NCI-H1694 (cell line): ENCODE measurements at regions not wholly inside any gene's neighbourhood (a gene's known extent, or its start where the extent isn't known, plus 50 kb on each side); places are given as distances from the start of the nearest gene placed in this dataset.
A peak's percentile ranks its signal among the peaks of the same experiment; 100 is the strongest.

Experiments used
- DNase-seq: peaks from one replicate; lab custom pipeline; 2025; lab: John Stamatoyannopoulos, UW

DNA sequence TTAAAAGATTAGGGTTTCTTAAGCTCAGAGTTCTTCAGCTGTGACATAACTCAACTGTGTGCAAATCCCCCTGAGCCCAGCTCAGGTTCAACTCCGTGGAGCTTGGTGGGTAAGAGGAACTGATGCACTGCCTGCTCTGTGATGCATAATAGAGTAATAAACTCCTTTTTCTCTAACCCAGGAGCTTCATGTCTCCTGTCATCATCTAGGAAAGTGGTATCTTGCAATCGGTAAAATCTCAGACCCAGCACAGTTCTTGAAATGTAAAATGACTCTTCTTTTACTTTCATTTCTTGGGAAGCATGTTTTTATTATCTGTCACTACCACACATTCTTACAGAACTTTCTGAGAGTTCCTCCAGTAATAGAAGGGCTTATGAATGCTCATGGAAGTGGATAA is 123.8 kb upstream of the PCDH9 start:
- DNase-seq = no peak

DNA sequence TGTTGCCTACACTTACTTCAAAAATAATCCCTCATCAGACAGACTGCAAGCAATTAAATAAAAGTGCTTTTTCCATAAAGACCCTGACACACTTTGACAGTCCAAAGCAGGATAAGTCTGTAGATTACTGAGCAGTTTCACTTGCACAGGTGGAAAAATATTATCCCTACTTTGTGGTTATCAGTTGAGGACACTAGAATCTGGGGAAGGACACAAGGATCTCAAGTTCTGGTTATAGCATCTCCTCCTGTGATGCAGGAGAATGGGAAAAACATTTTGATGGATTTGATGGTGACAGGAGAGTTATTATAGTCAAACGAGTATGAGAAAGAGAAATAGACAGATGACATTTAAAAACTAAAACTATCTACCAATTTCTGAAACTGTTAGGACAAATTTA is 122.9 kb upstream of the PCDH9 start:
- DNase-seq = no peak

DNA sequence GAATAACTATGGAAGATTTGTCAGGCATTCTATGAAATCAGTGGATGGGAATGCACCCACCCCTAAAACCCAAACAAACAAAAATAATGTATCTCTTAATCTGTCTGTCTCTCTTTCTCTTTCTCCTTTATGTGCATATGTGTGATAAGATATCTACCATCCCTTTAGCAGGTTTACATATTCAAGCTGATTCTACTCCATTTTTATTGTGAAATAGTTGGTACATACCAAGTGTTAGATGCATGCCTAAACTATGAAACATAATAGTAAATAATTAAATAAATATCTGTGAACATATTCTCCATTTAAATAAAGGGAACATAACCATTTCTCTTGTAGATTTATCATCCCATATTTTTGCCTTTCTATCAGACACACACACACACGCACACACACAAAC is 121.8 kb upstream of the PCDH9 start:
- DNase-seq = no peak

DNA sequence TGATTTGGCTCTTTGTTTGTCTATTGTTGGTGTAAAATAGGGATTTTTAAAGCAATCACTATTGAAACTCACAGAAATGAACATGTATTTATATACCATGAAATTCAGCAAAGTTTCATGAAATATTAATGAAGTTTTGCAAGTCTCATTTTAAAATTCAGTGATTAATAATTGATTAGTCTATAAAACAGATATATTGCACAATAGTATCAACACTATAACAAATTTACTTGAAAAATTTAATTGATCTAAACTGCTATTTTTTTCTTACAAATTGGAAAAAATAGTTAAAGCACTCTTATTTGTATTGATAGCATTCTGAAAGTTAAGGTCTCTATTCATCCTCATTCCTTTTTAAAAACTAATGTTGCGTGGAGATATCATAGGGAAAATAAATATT is 121.0 kb upstream of the PCDH9 start:
- no peak for DNase-seq

DNA sequence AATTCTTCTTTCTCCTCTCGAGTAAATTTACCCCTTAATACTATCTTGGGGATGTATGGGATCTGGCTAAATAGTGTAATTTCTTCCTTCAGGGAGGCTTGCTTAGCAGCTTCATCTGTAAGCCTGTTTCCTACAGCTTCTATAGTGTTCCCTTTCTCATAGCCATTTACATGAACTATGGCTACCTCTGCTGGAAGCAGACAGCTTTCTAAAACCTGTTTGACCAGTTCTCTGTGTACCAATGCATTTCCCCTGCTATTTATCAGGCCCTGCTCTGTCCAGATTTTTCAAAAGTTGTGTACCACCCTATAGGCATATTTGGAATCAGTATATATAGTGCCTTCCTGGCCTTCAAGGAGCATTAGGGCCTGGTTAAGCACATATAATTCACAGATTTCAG is 113.6 kb upstream of the PCDH9 start:
- no peak for DNase-seq

DNA sequence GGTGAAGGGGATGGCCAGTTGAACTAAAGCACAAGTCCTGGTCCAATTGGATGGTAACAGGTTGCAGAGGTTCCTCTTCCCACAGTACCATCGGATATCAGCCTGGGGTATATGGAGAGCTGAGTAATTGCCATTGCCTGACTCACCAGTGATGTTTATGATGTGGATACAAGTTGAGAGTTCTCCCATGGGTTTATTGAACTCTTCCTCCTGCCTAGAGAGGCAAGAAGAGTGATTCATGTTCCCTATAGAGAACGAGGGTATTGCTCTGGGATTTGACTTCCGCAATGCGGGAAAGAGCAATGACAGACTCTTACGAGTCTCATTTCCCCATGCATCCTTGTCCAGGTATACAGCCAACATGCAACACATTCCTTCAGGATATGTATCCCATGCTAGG is 111.3 kb upstream of the PCDH9 start:
- DNase-seq = no peak

DNA sequence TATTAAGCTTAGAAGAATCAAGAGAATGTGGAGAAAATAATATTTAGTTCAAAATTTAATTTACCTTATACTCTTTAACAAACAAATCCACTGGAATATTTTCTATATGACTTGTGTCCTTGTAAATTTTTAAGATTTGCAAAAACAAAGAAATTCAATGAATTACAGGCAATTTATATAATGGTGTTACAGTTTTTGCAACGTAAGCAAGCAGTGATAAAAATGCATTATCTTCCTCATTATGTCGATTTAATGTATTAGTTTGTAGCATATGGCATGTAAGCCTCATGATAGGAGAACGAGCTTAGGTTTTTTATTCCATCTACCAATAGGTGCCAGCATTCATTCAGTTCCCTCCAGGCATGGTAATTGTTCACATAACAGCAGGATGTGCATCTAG is 100.0 kb upstream of the PCDH9 start:
- no peak for DNase-seq

DNA sequence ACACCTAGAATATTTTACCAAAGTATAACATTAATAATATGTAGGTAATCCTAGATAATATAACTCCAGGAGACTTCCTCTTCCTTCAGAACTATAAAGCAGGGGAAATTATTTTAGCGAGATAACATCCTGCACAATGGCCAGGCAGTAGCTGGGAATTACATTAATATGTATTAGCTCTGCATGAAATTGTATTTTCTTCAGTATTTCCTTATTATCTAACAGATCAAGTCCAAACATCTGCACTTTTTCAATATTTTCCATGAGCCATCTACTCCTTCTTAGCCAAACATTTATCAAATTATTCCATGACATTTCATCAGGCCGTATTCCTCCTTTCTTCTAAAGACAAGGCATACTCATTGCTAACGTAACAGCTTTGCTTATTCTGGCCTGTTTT is 98.8 kb upstream of the PCDH9 start:
- DNase-seq = no peak

DNA sequence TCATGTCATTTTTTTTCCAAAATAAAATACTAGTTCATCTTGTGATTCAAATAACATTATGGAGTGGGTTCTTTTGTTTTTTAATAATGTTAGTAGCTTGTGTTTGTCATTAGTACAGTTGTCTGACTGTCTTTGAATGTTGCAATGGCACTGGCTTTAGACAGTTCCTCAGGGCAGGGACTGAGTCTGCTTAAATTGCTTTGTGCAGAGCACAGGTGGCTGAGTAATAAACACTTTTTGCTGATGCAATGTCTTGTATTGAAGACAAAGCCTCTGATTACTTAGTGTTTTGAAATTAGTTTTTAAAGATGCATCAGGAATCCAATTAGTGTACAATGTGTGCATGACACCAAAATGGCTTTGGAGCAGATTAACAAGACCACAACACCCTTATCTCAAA is 88.7 kb upstream of the PCDH9 start:
- DNase-seq = no peak

DNA sequence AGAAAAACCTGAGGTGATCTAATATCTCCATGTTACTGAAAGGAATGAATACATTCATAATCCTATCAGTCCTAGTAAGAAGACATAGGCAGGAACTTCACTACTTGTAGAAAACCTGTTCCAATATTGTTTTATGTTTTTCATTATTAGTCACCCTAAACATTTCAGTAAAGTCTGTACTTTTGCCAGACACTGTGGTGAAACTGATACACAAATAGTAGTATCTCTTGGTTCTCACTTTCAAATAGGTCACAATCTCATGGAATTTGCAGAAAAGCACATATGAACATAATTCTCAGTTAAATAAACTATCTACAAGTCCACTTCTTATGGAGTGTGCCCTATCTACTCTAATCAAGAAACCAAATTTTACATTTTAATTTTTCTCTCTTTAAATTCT is 88.3 kb upstream of the PCDH9 start:
- DNase-seq = no peak

DNA sequence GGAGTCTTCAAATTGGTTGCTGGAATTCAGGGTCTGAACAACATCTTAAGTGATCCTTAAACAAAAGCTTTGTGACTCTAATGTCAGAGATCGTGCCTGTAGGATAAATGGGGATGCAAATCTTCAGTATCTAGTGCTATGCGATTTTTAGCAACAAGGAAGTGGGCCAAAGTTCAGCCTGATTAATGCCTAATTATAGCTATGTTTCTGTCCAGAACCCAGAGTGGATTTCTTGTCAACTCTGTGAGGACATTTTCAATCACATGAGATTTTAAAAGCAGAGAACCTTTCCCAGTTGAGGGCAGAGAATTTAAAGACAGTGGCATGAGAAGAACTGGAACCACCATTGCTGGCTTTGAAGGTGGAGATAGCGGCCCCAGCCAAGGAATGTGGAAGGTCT is 84.3 kb upstream of the PCDH9 start:
- DNase-seq = no peak

DNA sequence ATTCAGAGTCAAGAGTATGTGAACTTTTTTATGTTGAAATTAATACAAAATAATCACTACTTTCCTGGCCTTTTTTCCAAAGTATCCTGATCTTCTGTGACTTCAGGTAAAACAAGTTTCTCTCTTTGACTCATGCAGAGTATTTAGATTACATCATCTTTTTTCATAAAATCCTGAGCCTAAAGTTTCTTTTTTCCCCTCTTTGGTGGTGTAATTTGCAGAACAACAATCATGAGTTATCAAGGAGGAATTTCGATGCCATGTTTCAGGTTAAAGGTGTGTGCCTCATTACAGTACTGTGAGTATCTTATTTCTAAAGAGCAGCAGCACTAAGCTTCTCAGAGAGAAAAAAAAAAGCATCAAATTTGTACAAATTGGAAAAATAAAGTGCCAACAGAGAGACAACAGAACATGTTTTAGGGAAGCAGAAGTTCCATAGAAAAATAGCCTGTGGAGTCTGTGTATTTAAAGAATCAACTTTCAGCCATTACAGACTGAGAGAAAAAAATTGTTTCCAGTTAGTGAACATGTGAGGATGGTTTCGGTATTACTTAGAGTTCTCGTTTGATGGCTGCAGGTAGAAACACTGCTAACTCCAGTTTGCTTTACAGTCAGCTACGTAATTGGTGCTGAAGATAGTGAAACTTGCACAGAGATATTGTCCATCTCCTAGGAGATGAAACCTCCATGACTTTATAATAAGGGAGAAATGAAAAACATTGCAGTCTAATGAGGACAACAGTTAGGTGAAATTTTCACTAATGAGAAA is 78.1 kb upstream of the PCDH9 start:
- no peak for DNase-seq

DNA sequence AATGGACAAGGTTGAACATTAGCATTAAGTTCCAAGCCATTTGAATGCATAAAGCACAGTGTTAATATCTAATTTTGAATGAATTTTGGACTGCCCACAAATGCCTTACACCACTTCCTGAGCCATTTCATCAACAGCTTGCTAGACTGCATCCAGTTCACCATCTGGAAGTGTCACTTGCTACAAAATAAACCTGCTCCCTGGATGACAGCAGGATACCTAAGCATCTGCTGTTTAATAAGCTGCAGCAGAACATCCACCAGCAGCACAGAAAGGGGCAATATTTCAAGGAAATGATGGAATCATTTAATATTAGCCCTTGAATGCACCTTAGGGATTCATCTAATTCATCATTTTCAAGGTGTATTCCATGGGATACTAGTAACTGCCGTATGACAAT is 76.6 kb upstream of the PCDH9 start:
- peak; percentile 83 for DNase-seq

DNA sequence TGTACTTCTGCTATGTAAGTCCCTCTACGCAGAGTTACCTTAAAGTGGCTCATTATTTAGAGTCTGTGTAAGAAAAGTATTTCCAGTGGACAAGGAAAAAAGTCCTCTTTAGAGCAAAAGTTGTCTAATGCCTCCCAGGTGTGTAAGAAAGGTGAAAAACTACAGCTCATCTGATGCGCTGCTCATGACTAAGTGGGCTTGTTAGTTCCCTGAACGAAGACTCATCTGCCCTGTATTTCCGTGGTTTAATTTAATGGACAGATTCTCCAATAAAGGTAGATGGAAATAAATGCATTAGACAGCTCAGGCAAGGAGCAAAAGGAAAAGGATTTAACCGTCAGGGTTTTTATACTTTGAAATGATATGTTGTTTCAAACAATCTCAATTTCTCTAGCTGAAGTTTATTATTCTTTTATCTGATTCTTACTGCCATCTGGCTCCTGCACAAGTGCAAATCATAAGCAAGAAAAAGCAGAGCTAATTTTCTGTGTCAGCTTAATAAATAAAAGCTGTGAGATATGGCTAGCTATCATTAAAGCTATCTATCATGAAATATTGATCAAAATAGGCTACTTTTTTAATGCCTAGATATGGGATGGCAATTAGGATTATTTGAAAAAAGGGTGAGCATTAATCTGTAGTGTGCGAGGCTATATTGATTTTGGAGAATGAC is 73.7 kb upstream of the PCDH9 start:
- no peak for DNase-seq

DNA sequence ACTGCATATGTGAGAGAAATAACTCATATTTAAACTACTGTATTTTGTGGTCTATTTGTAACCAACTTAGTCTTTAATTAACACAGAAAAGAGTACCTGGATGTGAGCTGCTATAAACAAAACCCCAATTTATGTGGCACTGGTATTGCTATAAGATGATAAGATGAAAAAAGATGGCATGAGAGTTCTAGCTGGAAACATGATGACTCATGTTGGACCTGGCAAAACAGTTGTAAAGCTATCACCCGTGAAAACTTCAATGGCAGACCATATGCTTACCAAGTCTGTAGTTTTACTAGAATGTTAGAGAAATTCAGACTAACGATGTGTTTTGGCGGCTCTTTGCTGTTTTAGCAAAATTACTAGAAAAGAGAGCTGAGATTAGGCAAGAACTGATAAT is 69.6 kb upstream of the PCDH9 start:
- peak; percentile 74 for DNase-seq

DNA sequence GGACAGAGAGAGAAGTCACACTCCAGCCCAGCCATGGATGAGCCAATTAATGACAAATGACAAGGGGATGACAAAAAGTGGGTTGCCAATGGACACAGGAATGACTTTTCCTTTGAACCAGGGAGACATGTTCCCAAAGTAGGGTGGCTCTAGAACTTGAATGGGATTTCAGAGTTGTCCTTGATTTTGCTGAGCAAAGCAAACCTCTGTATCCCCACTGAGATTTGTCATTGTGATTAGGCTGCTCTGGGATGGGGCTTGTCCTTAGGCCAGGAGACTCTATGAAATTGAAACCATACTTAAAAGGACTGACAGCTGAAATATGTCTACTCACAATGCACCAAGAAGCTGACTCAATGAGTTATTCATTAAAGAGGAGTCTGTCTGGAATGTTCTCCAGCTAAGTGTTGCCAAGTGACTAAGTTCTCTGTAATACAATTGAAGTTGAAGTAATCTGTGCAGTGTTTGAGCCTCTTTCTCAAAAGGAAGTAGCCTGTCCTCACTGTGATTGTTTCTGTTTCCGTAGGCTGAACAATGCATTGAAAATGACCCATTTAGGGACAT is 69.0 kb upstream of the PCDH9 start:
- no peak for DNase-seq

DNA sequence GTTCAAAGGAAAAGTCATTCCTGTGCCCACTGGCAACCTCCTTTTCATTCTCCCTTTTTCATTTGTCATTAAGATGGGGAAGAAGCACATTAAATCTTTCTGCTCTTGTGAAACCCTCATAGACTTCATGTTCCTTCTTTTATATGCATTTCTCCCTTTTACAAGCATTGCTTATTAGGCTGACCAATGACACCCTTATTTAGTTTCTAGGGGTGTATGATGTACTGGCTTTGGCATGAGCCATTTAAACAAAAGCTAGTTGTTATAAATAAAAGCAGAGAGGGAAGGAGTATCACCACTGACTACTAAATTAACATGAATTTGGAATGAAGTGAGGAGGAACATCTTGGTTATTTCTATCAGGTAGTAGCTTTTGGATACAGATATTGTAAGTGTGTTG is 68.2 kb upstream of the PCDH9 start:
- DNase-seq = no peak

DNA sequence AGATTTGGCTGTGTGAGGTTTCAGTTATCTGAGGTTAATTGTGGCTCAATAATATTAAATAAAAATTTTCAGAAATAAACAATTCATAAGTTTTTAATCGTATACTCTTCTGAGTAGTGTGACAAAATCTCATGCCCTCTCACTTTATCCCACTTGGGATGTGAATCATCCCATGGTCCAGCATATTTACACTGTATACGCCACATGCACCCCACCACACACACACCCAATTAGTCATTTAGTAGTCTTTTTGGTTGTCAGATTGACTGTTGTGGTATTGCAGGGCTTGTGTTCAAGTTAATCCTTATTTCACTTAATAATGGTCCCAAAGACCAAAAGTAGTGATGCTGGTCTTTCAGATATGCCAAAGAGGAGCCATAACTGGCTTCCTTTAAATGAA is 66.4 kb upstream of the PCDH9 start:
- DNase-seq = no peak

DNA sequence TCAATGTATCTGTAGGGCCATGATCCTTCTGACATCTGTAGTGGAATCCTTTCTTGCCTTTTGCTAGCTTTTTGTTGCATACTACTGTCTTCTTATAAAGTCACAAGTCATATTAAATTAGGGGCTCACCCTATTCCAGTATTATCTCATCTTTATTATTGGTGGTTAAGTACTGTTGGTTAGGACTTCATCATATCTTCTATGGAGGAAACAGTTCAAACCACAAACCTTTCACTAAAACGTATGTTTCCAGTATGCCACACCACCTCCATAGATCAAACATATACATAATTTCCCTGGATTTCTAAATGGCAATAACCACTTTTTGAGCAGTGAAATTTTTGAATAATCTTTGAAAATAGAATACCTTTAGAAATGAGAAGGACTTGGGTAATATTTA is 62.8 kb upstream of the PCDH9 start:
- no peak for DNase-seq

DNA sequence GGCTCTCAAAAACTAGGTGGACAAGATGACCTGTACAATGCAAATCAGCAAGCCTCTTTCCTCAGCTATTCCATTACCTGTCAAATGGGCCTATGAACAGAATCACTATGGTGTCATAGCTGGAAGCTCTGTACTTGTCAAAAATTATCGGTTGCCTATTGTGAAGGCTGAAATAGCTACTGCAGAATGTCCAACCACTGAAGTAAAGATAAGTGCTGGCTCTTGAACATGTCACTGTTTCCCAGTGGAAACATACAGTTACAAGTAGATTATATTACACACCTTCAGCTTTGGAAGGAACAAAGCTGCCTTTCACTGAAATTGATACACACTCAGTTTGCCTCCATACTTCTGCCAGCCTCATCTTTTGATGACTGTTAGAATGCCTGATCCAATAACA is 55.5 kb upstream of the PCDH9 start:
- DNase-seq = no peak

DNA sequence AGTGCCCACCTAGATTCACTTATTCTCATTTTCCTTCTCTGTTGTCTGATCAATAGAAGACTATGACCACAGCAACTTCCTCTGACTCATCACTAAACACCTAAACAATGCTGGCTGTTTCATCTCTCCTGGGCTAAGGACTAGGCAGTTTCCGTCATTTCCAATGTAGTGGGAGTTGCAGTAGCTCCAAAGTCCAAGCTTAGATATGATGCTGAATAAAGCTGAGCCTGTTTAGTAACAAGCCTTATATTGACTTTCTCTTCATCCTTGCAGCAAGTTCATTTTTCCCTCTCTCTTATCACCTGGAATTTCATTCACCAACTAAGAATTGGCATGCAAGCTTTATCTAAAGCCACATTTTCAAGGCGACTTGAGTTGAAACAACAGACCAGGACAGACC is 53.5 kb upstream of the PCDH9 start:
- DNase-seq = no peak

DNA sequence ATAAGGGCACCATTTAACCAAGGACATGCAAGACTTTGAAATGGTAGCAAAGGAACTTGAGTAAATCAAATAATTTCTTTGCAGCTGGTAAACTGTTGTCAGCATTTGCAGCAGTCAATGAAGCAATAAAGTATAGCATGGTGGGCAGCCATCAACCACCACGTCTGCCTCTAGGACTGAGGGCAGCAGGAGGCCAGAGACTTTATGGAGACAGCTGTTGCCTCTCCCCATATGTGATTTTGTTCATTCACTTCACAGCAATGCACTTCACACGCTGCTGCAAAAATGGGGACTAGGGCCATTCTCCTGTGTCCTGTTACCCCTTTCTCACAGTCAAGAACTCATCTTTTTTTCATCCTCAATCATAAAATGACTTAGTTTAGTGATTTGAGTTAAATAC is 51.3 kb upstream of the PCDH9 start:
- DNase-seq = peak; percentile 15
